D721Med (cell line): ENCODE measurements at regions not wholly inside any gene's neighbourhood (a gene's known extent, or its start where the extent isn't known, plus 50 kb on each side); places are given as distances from the start of the nearest gene placed in this dataset.

ENCODE experiments used
- DNase-seq: peaks from one replicate; pipeline ENCODE4 v3.0.0; 2011; ENCODE audit warnings: low spot score; ENCODE audit not compliant: insufficient read length
- FAIRE-seq: peaks from 2 replicates; lab custom pipeline; 2011; peaks lifted over from hg19 to GRCh38; lab: Jason Lieb, UNC
- TF ChIP-seq, protein P1 (sequence below): IDR thresholded peaks from 2 replicates; pipeline ENCODE4 v1.5.1; 2012; ENCODE audit warnings: mild to moderate bottlenecking, control low read depth; ENCODE audit not compliant: insufficient read depth; ENCODE audit errors: missing control alignments

DNA sequence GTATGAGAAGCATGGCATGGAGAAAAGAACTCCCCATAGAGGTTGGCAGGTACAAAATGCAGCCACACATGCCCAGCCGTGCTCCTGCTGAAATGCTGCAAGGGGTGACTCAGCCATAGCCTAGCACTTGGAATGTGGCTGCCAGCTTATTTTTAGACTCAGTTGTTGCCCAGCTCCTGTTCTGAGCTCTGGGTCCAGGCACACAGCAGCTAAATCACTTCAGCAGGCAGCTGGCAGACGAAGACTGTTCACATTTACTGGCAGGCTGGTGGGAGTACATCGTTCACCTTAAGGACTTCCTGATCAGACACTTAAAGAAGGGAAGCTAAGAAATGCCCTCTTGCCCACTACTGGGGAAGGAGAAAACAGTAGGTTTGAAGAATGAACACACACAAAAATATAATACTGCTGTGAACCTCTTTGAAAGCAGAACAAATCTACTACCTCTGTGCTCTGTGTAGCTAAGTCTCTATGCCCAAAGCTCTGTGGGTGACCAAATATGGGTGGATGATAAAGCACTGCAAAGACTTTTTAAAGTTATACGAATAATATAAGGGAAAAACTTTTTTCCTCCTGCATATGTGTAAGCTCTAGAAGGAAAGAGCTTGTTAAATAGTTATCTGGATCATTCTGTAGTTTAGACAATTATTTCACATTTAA lies 146.1 kb downstream of the LNPK start:
- TF ChIP-seq, protein P1, sequence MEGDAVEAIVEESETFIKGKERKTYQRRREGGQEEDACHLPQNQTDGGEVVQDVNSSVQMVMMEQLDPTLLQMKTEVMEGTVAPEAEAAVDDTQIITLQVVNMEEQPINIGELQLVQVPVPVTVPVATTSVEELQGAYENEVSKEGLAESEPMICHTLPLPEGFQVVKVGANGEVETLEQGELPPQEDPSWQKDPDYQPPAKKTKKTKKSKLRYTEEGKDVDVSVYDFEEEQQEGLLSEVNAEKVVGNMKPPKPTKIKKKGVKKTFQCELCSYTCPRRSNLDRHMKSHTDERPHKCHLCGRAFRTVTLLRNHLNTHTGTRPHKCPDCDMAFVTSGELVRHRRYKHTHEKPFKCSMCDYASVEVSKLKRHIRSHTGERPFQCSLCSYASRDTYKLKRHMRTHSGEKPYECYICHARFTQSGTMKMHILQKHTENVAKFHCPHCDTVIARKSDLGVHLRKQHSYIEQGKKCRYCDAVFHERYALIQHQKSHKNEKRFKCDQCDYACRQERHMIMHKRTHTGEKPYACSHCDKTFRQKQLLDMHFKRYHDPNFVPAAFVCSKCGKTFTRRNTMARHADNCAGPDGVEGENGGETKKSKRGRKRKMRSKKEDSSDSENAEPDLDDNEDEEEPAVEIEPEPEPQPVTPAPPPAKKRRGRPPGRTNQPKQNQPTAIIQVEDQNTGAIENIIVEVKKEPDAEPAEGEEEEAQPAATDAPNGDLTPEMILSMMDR = no peak
- FAIRE-seq = no peak
- no peak for DNase-seq

DNA sequence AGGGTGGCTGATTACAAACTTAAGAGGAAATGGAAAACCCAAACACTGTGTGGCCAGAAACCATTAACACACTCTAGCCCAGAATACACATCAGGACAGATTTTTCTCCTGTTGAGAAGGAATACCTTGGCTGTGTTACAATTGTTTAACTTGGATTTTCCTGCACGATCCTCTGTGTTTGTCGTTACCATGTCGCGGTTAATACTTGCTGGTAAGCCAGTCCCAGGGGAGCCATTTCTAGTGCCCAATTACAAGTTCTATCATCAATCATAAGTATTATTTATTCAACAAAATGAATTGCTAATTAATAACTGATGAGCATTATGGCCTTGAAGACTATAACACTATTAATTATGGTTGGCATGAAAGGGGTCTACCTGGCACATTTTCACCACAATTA lies 146.8 kb downstream of the LNPK start:
- FAIRE-seq = no peak

DNA sequence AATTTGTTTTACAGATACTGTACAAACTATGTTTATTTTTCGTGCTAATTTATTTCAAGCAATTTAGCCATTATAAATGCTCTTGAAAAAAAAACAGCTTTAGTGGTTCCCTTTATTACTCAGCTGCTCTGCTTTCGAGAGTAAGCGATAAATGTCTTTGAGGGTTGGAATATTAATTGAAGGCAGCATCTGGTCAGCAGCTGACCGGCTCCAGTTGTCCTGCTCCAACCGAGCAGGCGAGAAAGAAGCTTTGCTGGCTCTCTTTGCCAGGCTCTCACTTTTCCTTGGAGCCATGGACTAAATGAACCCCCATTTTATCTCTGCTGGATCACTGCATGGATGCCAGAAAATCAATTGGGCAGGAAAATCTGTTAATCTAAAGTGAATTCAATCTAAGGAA lies 147.4 kb downstream of the LNPK start:
- no peak for FAIRE-seq
- no peak for DNase-seq
- TF ChIP-seq, protein P1 = no peak

More for the DNA sequence above, 146.8 kb downstream of the LNPK start:
- DNase-seq = no peak
- TF ChIP-seq, protein P1 = no peak

DNA sequence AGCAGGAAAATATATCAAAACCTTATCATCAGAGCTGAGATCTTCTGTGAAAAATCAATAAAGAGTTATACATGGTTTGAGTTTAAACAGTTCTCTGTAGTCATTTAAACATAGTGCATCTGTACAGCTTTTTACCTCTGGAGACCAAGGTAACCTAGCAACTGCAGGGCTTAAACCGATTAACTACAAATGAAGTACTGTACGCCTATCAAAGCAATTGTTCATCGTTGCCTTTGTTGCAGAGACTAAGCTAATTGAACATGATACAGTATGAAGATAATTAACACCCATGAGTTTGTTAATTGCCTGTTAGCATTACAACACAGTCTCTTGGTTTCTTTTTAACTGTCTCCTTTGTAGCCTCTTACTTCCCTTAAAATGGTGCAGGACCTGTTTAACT lies 147.9 kb downstream of the LNPK start:
- TF ChIP-seq, protein P1 = no peak
- DNase-seq (no peak), FAIRE-seq (no peak)

DNA sequence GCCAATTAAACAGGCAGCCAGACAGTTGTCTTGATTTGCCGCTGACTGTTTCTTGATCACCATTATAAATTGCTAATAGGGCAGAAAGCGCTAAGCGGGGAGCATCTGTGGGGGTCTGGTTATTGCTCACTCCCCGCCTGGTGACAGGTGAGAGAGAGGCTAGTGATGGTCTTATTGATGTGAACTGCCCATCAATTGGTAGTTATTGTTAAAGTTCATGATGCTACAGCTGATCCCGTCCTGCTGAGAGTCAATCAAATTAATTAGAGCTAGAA lies 148.5 kb downstream of the LNPK start:
- no peak for DNase-seq
- no peak for FAIRE-seq
- TF ChIP-seq, protein P1 = no peak

DNA sequence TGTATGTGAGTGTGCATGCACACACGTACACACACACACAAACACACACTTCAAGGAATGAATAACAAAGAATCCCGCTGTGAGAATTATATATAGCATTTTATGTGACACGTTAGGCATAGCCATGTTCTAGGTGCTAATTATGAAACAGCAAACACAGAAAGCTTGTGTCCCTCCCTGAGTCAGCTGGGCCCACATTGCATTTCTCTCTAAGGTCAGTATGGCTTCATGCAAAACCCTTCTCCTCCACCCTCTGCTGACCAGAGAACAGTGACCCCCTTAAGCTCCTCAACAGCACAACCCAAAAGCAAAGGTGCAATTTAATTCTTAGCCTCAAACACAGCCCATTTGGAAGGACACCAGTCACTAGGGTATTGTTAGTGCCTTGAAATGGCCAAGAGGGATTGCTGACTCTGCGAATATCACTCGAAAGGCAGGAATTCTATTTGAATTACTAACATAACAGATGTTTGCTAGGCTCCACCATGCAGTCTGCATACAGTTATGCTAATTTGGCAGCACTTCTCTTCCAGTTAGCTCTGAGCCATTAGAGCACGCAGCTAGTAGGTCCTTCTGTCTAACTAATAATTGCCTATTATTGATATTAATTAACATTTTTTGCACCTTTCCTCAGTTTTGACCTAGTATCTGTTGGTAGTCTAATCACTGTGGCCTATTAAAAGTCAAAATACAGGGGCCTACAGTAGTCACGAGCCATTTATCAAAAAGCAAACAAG lies 149.0 kb downstream of the LNPK start:
- no peak for FAIRE-seq
- DNase-seq = no peak
- TF ChIP-seq, protein P1 = no peak

DNA sequence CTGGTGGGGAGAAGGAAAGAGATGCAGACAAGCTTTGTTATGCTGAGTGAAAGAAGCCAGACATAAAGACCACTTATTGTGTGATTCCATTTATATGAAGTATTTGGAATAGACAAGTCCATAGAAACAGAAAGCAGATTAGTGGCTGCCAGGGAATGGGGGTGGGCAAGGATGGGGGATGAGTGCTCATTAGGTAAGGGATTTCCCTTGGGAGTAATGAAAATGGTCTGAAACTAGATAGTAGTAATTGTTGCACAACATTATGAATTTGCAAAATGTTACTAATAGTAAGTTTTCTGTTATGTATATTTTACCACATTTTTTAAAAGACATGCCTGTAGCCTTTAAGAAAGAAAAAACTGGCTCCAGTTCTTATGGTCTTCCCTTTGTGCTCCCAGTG lies 154.9 kb downstream of the LNPK start:
- TF ChIP-seq, protein P1 = no peak
- DNase-seq (no peak), FAIRE-seq (no peak)
